ENCODE measurements at regions not wholly inside any gene's neighbourhood (a gene's known extent, or its start where the extent isn't known, plus 50 kb on each side); places are given as distances from the start of the nearest gene placed in this dataset.

- H3K36me3 ChIP-seq (ENCODE audit: control insufficient read depth, insufficient read depth, low read length) = no peaks in the 10 kb centered on the region
- no peak for DNase-seq (ENCODE audit: low read depth)
- no peak for TF ChIP-seq CTCF (IDR thresholded peaks at IDR 0.05; ENCODE audit: insufficient read depth, low read length, poor library complexity, severe bottlenecking)
- no peak overlapping the region for H3K4me3 ChIP-seq (ENCODE audit: low read depth, low read length)
- peaks cover 5% of the 10 kb centered on the region for H3K27me3 ChIP-seq (ENCODE audit: control insufficient read depth, insufficient read depth, low read length)
These were observed 118.2 kb upstream of the PROK2 start for GRCh38 chr3:71903112-71903495.

GRCh38 chr3:71902258-71903111 is 117.5 kb upstream of the PROK2 start:
- DNase-seq (ENCODE audit: low read depth) = no peak
- Histone ChIP-seq H3K4me3 (ENCODE audit: low read depth, low read length) (no peak overlapping the region), H3K36me3 (ENCODE audit: control insufficient read depth, insufficient read depth, low read length) (no peaks in the 10 kb centered on the region), H3K27me3 (ENCODE audit: control insufficient read depth, insufficient read depth, low read length) (peaks cover 3% of the 10 kb centered on the region)
- no peak for TF ChIP-seq CTCF (IDR thresholded peaks at IDR 0.05; ENCODE audit: insufficient read depth, low read length, poor library complexity, severe bottlenecking)

- DNase-seq (ENCODE audit: low read depth) = no peak
- Histone ChIP-seq H3K36me3 (ENCODE audit: control insufficient read depth, insufficient read depth, low read length) (no peaks in the 10 kb centered on the region), H3K27me3 (ENCODE audit: control insufficient read depth, insufficient read depth, low read length) (peaks cover 2% of the 10 kb centered on the region), H3K4me3 (ENCODE audit: low read depth, low read length) (no peak overlapping the region)
- TF ChIP-seq CTCF (IDR thresholded peaks at IDR 0.05; ENCODE audit: insufficient read depth, low read length, poor library complexity, severe bottlenecking) = no peak
These were observed 116.7 kb upstream of the PROK2 start for GRCh38 chr3:71901645-71902044.

- Histone ChIP-seq H3K36me3 (ENCODE audit: control insufficient read depth, insufficient read depth, low read length) (no peaks in the 10 kb centered on the region), H3K27me3 (ENCODE audit: control insufficient read depth, insufficient read depth, low read length) (peaks cover 2% of the 10 kb centered on the region), H3K4me3 (ENCODE audit: low read depth, low read length) (no peak overlapping the region)
- no peak for TF ChIP-seq CTCF (IDR thresholded peaks at IDR 0.05; ENCODE audit: insufficient read depth, low read length, poor library complexity, severe bottlenecking)
- no peak for DNase-seq (ENCODE audit: low read depth)
These were observed 115.1 kb upstream of the PROK2 start for GRCh38 chr3:71900057-71900456.

GRCh38 chr3:71896751-71897150 is 111.8 kb upstream of the PROK2 start:
- Histone ChIP-seq H3K36me3 (ENCODE audit: control insufficient read depth, insufficient read depth, low read length) (no peaks in the 10 kb centered on the region), H3K27me3 (ENCODE audit: control insufficient read depth, insufficient read depth, low read length) (peaks cover 2% of the 10 kb centered on the region), H3K4me3 (ENCODE audit: low read depth, low read length) (no peak overlapping the region)
- no peak for TF ChIP-seq CTCF (IDR thresholded peaks at IDR 0.05; ENCODE audit: insufficient read depth, low read length, poor library complexity, severe bottlenecking)
- no peak for DNase-seq (ENCODE audit: low read depth)

Measured in kidney epithelial cell (primary cell).